Gastroesophageal sphincter (tissue), 4 donors: ENCODE measurements at regions not wholly inside any gene's neighbourhood (a gene's known extent, or its start where the extent isn't known, plus 50 kb on each side); places are given as distances from the start of the nearest gene placed in this dataset.

Source experiments
- ATAC-seq: fragments of 150-250 bp; one replicate; pipeline ENCODE4 v1.9.1; 2016; ENCODE audit warnings: mild to moderate bottlenecking, moderate library complexity
- H3K27ac ChIP-seq, 4 donors: fragments of 200-600 bp; sonication (generic) in 3 of 4; 1 replicate in 3 of 4; 2 replicates in 1 of 4; pipeline ENCODE4 v1.5.1; 2016 to 2019
- H3K27me3 ChIP-seq: fragments of 200-600 bp; sonication (generic); one replicate; pipeline ENCODE4 v1.5.1; 2019
- H3K36me3 ChIP-seq, 2 donors: fragments of 200-600 bp; sonication (generic); one replicate each; pipeline ENCODE4 v1.5.1; 2019; ENCODE audit warnings: control low read depth in 1 of 2
- H3K4me1 ChIP-seq, 3 donors: fragments of 200-600 bp; sonication (generic); 1 replicate in 2 of 3; 2 replicates in 1 of 3; pipeline ENCODE4 v1.5.1; 2016 to 2019; ENCODE audit warnings: control low read depth in 2 of 3
- H3K4me3 ChIP-seq, 2 donors: fragments of 200-600 bp; sonication (generic); one replicate each; pipeline ENCODE4 v1.5.1; 2019; ENCODE audit warnings: mild to moderate bottlenecking in 1 of 2, moderate library complexity in 1 of 2
- H3K9me3 ChIP-seq, 3 donors: fragments of 200-600 bp; sonication (generic); one replicate each; pipeline ENCODE4 v1.5.1; 2017 to 2019; ENCODE audit warnings: control low read depth in 2 of 3
- EP300 ChIP-seq: sonication (generic); formaldehyde crosslinking; IDR thresholded peaks from one replicate; pipeline ENCODE4 v1.6.1; 2017; ENCODE audit warnings: antibody characterized with exemption, mild to moderate bottlenecking
- POLR2A ChIP-seq, 2 donors: fragments of 450-650 bp; IDR thresholded peaks; one replicate each; pipeline ENCODE4 v1.6.1; 2017; ENCODE audit warnings: antibody characterized with exemption in 2 of 2, mild to moderate bottlenecking in 2 of 2, moderate library complexity in 1 of 2
- POLR2AphosphoS5 ChIP-seq: sonication (generic); formaldehyde crosslinking; IDR thresholded peaks from one replicate; pipeline ENCODE4 v1.6.1; 2017; ENCODE audit warnings: antibody characterized with exemption
- WGBS, 2 donors: methylation state at CpG; one replicate each; pipeline ENCODE4 v1.1.5; 2018; ENCODE audit warnings: low coverage in 1 of 2; 5-methylcytosine and 5-hydroxymethylcytosine counted together
- TF ChIP-seq, protein P1 (sequence below), 4 experiments: fragments of 200-600 bp in 2 of 4; fragments of 450-650 bp in 2 of 4; sonication (generic) in 1 of 4; IDR thresholded peaks; one replicate each; pipeline ENCODE4 v1.5.1; 2017 to 2019; ENCODE audit warnings: antibody characterized with exemption in 4 of 4, mild to moderate bottlenecking in 2 of 4, moderate library complexity in 2 of 4

DNA sequence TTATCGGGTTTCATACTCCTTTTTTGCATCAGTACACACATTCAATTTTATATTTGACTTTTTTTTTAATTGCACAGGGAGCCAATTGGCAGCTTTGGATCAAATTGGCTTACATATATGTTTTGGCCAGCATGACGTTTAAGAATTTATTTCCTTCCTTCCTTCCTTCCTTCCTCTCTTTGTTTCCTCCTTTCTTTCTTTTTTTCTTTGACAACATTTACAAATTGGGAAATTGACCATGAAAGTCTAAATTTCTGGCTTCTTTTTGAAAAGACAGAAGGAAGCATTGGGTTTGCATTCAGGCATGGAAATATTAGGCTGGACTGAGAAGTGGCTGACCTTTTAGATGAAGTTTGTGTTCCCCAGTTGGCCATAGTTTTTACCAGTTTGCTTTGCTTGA, 103.4 kb upstream of the IGSF10 start:
- Histone ChIP-seq H3K4me3 (no peak overlapping the region), H3K27me3 (no peaks in the 10 kb centered on the region), H3K36me3 (no peaks in the 10 kb centered on the region), H3K9me3 (no peaks in the 10 kb centered on the region), H3K27ac (no peak overlapping the region), H3K4me1 (peaks cover 4 to 36% (median 7%) of the 10 kb centered on the region in 3 donors)
- 78 to 85% methylated on average over 2 of the region's 2 CpGs for WGBS, 2 donors
- TF ChIP-seq POLR2AphosphoS5, result no peak
- TF ChIP-seq, protein P1, sequence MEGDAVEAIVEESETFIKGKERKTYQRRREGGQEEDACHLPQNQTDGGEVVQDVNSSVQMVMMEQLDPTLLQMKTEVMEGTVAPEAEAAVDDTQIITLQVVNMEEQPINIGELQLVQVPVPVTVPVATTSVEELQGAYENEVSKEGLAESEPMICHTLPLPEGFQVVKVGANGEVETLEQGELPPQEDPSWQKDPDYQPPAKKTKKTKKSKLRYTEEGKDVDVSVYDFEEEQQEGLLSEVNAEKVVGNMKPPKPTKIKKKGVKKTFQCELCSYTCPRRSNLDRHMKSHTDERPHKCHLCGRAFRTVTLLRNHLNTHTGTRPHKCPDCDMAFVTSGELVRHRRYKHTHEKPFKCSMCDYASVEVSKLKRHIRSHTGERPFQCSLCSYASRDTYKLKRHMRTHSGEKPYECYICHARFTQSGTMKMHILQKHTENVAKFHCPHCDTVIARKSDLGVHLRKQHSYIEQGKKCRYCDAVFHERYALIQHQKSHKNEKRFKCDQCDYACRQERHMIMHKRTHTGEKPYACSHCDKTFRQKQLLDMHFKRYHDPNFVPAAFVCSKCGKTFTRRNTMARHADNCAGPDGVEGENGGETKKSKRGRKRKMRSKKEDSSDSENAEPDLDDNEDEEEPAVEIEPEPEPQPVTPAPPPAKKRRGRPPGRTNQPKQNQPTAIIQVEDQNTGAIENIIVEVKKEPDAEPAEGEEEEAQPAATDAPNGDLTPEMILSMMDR (IDR thresholded peaks at IDR 0.05), result no peak
- no peak for TF ChIP-seq EP300
- TF ChIP-seq POLR2A (IDR thresholded peaks at IDR 0.05), result no peak
- no peak for ATAC-seq

DNA sequence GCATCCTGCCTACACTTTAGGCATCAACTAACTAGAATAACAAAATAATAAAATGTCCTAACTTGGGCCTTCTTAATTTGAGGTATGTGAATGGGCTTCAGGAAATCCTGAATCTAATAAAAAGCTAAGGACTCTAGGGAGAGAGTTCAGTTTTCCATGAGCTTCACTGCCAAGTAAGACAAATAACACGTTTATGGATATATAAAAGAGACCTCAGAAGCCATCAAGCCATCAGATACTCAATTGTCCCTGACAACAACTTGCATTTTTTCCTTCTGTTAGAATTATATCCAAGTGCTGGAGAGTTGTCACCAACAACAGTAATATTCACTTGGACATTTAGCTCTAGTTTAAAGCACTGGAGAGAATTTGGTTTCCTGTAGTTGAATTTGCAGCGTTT, 102.4 kb upstream of the IGSF10 start:
- 3 to 25% methylated on average over 2 of the region's 2 CpGs for WGBS, 2 donors
- Histone ChIP-seq H3K27me3 (no peaks in the 10 kb centered on the region), H3K4me1 (peaks cover 3 to 39% (median 9%) of the 10 kb centered on the region in 3 donors), H3K36me3 (no peaks in the 10 kb centered on the region), H3K9me3 (no peaks in the 10 kb centered on the region), H3K27ac (no peak overlapping the region), H3K4me3 (no peak overlapping the region)
- TF ChIP-seq POLR2A (IDR thresholded peaks at IDR 0.05) (no peak), EP300 (no peak), POLR2AphosphoS5 (no peak)
- TF ChIP-seq, protein P1 (IDR thresholded peaks at IDR 0.05), result no peak
- ATAC-seq, result no peak

DNA sequence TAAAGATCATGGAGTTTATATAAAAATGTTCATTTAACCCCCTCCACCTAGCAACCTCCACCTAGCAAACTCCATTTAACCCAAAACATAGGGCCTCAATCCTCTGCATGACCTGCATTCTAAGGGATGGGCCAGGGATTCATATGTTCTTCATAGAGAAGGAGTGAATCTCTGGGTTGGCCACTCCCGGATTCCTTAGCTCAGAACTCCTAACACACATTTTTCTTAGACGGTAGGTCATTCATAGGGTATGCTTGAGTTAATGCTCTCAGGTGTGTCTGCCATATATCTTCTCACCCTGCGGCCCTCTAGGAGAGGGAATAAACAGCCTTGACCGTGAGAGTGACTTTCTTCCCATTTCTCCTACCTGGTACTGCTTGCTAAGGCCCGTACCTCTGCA, 102.0 kb upstream of the IGSF10 start:
- ATAC-seq, result no peak

GRCh38 chr3:151561878-151562277, 101.0 kb upstream of the IGSF10 start:
- TF ChIP-seq POLR2AphosphoS5, result no peak
- TF ChIP-seq, protein P1 (IDR thresholded peaks at IDR 0.05), result no peak
- Histone ChIP-seq H3K9me3 (no peaks in the 10 kb centered on the region), H3K36me3 (no peaks in the 10 kb centered on the region), H3K27ac (no peak overlapping the region), H3K4me3 (no peak overlapping the region), H3K4me1 (peaks cover 0 to 30% (median 9%) of the 10 kb centered on the region in 3 donors), H3K27me3 (no peaks in the 10 kb centered on the region)
- no peak for ATAC-seq
- WGBS, 2 donors, result 30 to 45% methylated on average over 2 to 3 of the region's 3 CpGs

More for the DNA sequence above, 102.0 kb upstream of the IGSF10 start:
- Histone ChIP-seq H3K27me3 (no peaks in the 10 kb centered on the region), H3K27ac (no peak overlapping the region), H3K4me1 (peaks cover 0 to 35% (median 9%) of the 10 kb centered on the region in 3 donors), H3K9me3 (no peaks in the 10 kb centered on the region), H3K4me3 (no peak overlapping the region), H3K36me3 (no peaks in the 10 kb centered on the region)
- 80% methylated on average over 5 of the region's 5 CpGs; no CpG with 5 or more reads in 1 of the 2 donors for WGBS, 2 donors
- TF ChIP-seq, protein P1 (IDR thresholded peaks at IDR 0.05), result no peak
- TF ChIP-seq POLR2AphosphoS5, result no peak
- TF ChIP-seq POLR2A (IDR thresholded peaks at IDR 0.05), result no peak
- no peak for TF ChIP-seq EP300

DNA sequence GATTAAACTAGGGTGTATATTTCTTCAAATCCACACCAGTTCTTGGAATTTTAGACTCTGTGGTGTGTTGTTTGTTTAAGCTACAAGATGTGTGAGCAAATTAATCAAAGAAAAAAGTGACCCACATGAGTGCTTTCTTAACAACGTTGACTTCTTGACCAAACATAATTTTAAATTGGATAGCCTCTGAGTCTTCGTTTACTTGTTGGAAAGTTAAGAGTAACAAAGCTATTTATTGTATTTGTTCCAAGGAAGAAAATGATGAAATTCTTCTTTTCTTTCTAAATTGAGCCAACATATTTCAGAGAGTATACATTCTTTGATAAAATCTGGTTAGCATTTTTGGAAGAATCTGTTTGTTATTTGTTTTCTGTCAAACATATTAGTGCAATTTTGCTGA, 99.9 kb upstream of the IGSF10 start:
- Histone ChIP-seq H3K36me3 (no peaks in the 10 kb centered on the region), H3K4me1 (peaks cover 0 to 30% (median 9%) of the 10 kb centered on the region in 3 donors), H3K27ac (peak overlapping the region in 1 of 4 donors; percentile 11), H3K4me3 (no peak overlapping the region), H3K9me3 (no peaks in the 10 kb centered on the region), H3K27me3 (no peaks in the 10 kb centered on the region)
- no peak for ATAC-seq
- TF ChIP-seq POLR2AphosphoS5 (no peak), EP300 (no peak), POLR2A (IDR thresholded peaks at IDR 0.05) (no peak)
- TF ChIP-seq, protein P1 (IDR thresholded peaks at IDR 0.05), result no peak
- WGBS, 2 donors, result 0 to 10% methylated on average over 2 of the region's 2 CpGs
